ENCODE measurements at regions not wholly inside any gene's neighbourhood (a gene's known extent, or its start where the extent isn't known, plus 50 kb on each side); places are given as distances from the start of the nearest gene placed in this dataset.
"Not testable (repeated sequence)": the region's sequence is repeated elsewhere in the genome, so short reads cannot be mapped to it uniquely, and the experiment has no call there.

DNA sequence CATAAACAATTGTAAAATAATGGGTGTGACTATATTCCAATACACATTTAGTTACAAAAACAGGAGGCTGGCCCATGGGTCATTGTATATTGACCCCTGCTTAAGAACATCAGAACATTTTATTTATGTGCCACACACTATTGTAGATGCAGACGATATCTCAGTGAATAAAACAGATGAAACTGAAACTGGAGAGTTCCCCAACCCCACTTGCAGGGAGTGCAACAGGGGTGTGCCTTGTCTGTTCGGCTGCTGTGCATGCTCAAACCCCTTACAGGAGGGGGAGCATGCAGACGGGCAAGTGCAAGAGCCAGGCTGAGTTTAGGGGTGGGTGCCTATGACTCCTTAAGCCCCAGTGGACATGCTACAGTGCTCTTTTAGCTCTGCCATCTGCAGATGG lies 509.6 kb downstream of the IGSF11 start:
- no peaks in the 10 kb centered on the region for H3K36me3 ChIP-seq
- H3K4me1 ChIP-seq = no peaks in the 10 kb centered on the region
- no peak overlapping the region for H3K27ac ChIP-seq (replicated peaks)
- DNase-seq = no peak
- no peak overlapping the region for H3K4me3 ChIP-seq
- intact Hi-C loops (cut with micrococcal nuclease) = no loop called here
- H3K9me3 ChIP-seq (replicated peaks) = peaks cover 17% of the 10 kb centered on the region
- no peaks in the 10 kb centered on the region for H3K27me3 ChIP-seq (ENCODE audit: low read depth)
- TF ChIP-seq, protein P1, sequence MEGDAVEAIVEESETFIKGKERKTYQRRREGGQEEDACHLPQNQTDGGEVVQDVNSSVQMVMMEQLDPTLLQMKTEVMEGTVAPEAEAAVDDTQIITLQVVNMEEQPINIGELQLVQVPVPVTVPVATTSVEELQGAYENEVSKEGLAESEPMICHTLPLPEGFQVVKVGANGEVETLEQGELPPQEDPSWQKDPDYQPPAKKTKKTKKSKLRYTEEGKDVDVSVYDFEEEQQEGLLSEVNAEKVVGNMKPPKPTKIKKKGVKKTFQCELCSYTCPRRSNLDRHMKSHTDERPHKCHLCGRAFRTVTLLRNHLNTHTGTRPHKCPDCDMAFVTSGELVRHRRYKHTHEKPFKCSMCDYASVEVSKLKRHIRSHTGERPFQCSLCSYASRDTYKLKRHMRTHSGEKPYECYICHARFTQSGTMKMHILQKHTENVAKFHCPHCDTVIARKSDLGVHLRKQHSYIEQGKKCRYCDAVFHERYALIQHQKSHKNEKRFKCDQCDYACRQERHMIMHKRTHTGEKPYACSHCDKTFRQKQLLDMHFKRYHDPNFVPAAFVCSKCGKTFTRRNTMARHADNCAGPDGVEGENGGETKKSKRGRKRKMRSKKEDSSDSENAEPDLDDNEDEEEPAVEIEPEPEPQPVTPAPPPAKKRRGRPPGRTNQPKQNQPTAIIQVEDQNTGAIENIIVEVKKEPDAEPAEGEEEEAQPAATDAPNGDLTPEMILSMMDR (IDR thresholded peaks at IDR 0.05; ENCODE audit: borderline replicate concordance) = no peak

DNA sequence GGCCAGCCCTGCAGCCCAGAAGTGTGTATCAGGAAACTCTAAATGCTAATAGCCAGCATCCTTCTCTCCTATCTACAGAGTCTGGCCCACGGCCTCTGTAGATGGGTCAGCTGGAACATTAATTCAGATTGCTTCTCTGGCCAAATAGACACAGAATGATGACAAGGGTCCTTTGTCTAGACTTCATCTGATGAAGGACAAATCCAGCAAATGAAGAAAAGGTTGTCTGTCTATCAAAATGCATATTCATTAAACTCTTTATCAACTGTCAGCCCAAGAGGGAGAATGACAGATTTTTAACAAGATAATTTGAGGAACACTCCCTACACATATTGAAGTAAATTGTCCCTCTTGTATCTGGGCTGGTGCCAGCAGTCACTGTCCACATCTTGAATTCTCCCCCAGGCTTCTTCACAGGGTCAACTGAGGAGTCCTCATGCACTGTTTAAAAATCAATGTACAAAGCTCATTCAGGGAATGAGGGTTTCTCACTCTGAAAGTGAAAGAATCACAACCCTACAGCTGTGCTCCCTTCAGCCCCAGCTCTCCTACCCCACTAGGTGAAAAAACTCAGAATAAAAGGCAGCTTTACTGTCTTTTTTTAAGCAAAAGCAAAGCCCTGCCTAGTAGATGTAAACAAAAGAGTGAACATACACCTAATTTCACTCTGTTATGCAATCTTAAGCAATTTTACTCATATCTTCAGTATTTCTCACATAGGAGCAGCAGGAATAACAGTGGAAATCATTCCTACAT lies 507.7 kb downstream of the IGSF11 start:
- no peak for DNase-seq
- Histone ChIP-seq H3K9me3 (replicated peaks) (peaks cover 17% of the 10 kb centered on the region), H3K4me3 (no peak overlapping the region), H3K36me3 (no peaks in the 10 kb centered on the region), H3K27ac (replicated peaks) (no peak overlapping the region), H3K27me3 (ENCODE audit: low read depth) (no peaks in the 10 kb centered on the region), H3K4me1 (no peaks in the 10 kb centered on the region)
- intact Hi-C loops (cut with micrococcal nuclease) = no loop called here
- TF ChIP-seq, protein P1 (IDR thresholded peaks at IDR 0.05; ENCODE audit: borderline replicate concordance) = no peak

DNA sequence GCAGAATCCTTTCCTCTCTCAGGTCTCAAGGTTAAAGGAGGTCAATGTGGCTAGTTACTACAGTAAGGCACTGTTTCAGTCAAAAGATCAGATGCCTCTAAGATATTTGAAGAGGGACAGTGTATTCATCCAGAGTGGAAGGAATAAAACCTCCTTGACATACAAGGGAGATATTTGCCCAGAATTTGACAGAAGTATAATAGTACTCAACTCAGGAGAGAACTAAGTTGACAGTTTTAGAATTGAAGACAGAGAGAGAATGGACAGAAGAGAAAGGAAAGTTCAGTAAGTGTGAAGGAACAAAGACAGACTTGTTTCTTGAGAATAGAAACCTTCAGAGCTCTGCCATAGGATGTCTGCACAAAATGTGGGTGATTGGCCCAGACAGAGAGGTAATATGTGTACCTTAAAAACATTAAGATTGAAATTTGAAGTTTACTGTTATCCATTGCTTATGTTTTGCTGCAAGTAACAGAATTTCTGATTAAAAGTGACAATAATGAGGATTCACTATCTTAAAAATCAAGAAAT lies 507.1 kb downstream of the IGSF11 start:
- intact Hi-C loops (cut with micrococcal nuclease) = no loop called here
- Histone ChIP-seq H3K27ac (replicated peaks) (no peak overlapping the region), H3K4me3 (no peak overlapping the region), H3K36me3 (no peaks in the 10 kb centered on the region), H3K27me3 (ENCODE audit: low read depth) (no peaks in the 10 kb centered on the region), H3K9me3 (replicated peaks) (peaks cover 11% of the 10 kb centered on the region), H3K4me1 (no peaks in the 10 kb centered on the region)
- TF ChIP-seq, protein P1 (IDR thresholded peaks at IDR 0.05; ENCODE audit: borderline replicate concordance) = no peak
- no peak for DNase-seq

DNA sequence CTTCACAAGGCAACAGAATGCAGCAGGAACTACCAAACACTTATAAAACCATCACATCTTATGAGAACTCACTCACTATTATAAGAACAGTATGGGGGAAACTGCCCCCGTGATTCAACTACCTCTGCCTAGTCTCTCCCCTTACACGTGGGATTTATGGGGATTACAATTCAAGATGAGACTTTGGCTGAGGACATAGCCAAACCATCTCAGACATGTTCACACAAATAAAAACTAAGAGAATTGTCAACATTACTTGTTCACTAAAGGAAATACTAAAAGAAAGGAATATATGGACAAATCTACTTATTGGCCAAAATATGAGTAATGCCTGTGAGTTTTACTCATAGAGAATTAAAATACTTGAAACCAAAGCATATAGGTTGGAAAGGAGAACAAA lies 505.1 kb downstream of the IGSF11 start:
- DNase-seq = no peak
- TF ChIP-seq, protein P1 (IDR thresholded peaks at IDR 0.05; ENCODE audit: borderline replicate concordance) = no peak
- Histone ChIP-seq H3K27ac (replicated peaks) (no peak overlapping the region), H3K9me3 (replicated peaks) (peaks cover 3% of the 10 kb centered on the region), H3K4me3 (no peak overlapping the region), H3K4me1 (no peaks in the 10 kb centered on the region), H3K36me3 (no peaks in the 10 kb centered on the region), H3K27me3 (ENCODE audit: low read depth) (no peaks in the 10 kb centered on the region)
- intact Hi-C loops (cut with micrococcal nuclease) = no loop called here

DNA sequence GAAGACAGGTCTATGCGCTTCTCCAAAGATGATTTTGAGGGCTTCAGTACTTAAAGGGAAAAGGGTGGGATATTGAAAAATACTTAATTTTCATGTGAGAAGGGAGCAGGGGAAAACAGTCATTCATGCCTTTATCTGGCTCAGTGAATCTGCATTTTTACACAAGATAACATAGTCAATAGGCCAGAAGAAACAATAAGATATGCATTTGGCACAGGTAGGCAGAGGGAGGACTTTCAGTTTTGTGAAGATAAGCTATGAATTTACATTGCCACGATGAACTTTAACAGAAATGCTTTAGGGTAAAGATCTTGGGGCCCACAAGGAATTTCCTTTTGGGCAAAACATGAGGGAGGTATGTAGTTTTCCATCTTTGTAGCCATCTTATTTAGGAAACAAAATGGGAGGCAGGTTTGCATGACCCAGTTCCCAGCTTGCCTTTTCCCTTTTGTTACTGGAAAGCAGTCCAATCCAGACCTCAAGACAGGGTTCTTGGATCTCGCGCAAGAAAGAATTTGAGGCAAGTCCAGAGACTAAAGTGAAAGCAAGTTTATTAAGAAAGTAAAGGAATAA lies 504.2 kb downstream of the IGSF11 start:
- Histone ChIP-seq H3K36me3 (no peaks in the 10 kb centered on the region), H3K4me1 (no peaks in the 10 kb centered on the region), H3K27ac (replicated peaks) (no peak overlapping the region), H3K4me3 (no peak overlapping the region), H3K9me3 (replicated peaks) (peaks cover 3% of the 10 kb centered on the region), H3K27me3 (ENCODE audit: low read depth) (no peaks in the 10 kb centered on the region)
- no peak for DNase-seq
- intact Hi-C loops (cut with micrococcal nuclease) = no loop called here
- TF ChIP-seq, protein P1 (IDR thresholded peaks at IDR 0.05; ENCODE audit: borderline replicate concordance) = no peak

DNA sequence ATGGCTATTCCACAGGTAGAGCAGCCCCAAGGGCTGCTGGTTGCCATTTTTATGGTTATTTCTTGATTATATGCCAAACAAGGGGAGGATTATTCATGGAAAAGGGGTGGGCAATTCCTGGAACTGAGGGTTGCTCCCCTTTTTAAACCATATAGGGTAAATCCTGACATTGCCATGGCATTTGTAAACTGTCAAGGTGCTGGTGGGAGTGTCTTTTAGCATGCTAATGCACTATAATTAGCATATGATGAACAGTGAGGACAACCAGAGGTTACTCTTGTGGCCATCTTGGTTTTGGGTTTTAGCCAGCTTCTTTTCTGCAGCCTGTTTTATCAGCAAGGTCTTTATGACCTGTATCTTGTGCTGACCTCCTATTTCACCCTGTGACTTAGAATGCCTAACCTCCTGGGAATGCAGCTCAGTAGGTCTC lies 503.7 kb downstream of the IGSF11 start:
- H3K4me3 ChIP-seq; H3K27ac ChIP-seq (replicated peaks); DNase-seq; H3K4me1 ChIP-seq; H3K27me3 ChIP-seq (ENCODE audit: low read depth); H3K36me3 ChIP-seq; intact Hi-C loops (cut with micrococcal nuclease); H3K9me3 ChIP-seq (replicated peaks): not testable (repeated sequence)
